Heart left ventricle (tissue), 13 donors: ENCODE measurements at regions not wholly inside any gene's neighbourhood (a gene's known extent, or its start where the extent isn't known, plus 50 kb on each side); places are given as distances from the start of the nearest gene placed in this dataset.

ENCODE experiments used
- CTCF ChIP-seq, 12 donors: fragments of 200-600 bp; sonication (generic) in 4 of 12; IDR thresholded peaks; one replicate each; pipeline versions ENCODE4 v1.5.0 to v1.8.0; 2018 to 2022; ENCODE audit warnings: antibody characterized with exemption in 12 of 12, mild to moderate bottlenecking in 5 of 12
- POLR2A ChIP-seq, 2 donors: fragments of 450-650 bp; IDR thresholded peaks; one replicate each; pipeline ENCODE4 v1.6.1; 2017; ENCODE audit warnings: antibody characterized with exemption in 2 of 2, mild to moderate bottlenecking in 2 of 2, moderate library complexity in 2 of 2
- donor health status: ischemic (EF 13 %, LVEDD 7.1; RV severe dilation, severe dysfunction).
- donor health status: DM: no; HTN: yes; CAD: no.
- donor health status: DM: no; HTN: no; CAD: no.
- donor health status: ischemic (EF 25% LVEDD 6.9; RV normal size, moderate dysfunction).
- donor health status: ischemic (EF 25% LVEDD 5.7; RV mildly dilated, moderate dysfunction).
- donor health status: ischemic (EF 35%, LVEDD 5.7; RV mildly dilated, moderate dysfunction).
- donor health status: nonischemic (EF 11% LVEDD 7.7; RV severe dilation, severe dysfunction).
- donor health status: DM: yes; HTN: yes; CAD: no.
- donor health status: PGD.
- donor health status: ischemic (EF 29% LVEDD 5.4; RV normal size, mild dysfunction).
- donor health status: nonischemic (EF 23%, LVEDD 6.1; RV moderate dilation, normal function).

DNA sequence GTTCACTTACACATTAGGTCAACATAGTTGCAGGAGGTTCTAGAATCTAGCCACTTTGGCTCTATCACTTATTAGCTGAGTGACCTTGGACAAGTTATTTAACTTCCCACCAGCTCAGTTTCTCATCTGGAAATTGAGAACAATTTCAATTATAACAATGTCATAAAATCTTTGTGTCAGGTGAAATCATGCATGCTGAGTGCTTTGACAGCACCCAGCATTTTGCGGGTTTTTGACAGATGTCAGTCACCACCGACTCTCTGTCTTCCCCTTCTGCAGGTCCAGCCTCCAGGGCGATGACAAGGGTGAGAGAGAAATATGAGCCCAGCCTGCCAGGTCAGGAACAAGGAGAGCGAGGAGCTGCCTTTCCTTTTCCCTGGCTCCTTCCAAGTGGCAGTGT, 107.1 kb upstream of the TAS2R1 start:
- no peak for TF ChIP-seq CTCF (IDR thresholded peaks at IDR 0.05)
- no peak for TF ChIP-seq POLR2A (IDR thresholded peaks at IDR 0.05)
